H1 (cell line): ENCODE measurements at regions not wholly inside any gene's neighbourhood (a gene's known extent, or its start where the extent isn't known, plus 50 kb on each side); places are given as distances from the start of the nearest gene placed in this dataset.

Experiments used
- CTCF ChIA-PET: fragments of 300-600 bp; sonication (Branson Sonifier 250); formaldehyde crosslinking; loops from one replicate; lab custom pipeline; 2021; ENCODE audit not compliant: partially characterized antibody; lab: Charles Lee
- POLR2A ChIA-PET: fragments of 300-600 bp; sonication (Branson Sonifier 250); formaldehyde crosslinking; loops from one replicate; lab custom pipeline; 2021; ENCODE audit warnings: inconsistent platforms; ENCODE audit not compliant: partially characterized antibody; lab: Charles Lee
- DNase-seq, 2 experiments: peaks; one replicate each; pipeline versions ENCODE4 v3.0.0 to v3.0.0-alpha.2; 2010 to 2022; ENCODE audit warnings: low spot score in 2 of 2, low read depth in 1 of 2, mixed read lengths in 1 of 2
- FAIRE-seq: peaks from 2 replicates; lab custom pipeline; 2011; peaks lifted over from hg19 to GRCh38; lab: Jason Lieb, UNC
- H2AFZ ChIP-seq: 2 replicates; pipeline ENCODE4 v1.8.1; 2012; ENCODE audit warnings: low read length, inconsistent platforms
- H2AK5ac ChIP-seq: 2 replicates; pipeline ENCODE4 v1.6.1; 2013; ENCODE audit warnings: low read depth, low read length
- H2BK120ac ChIP-seq: replicated peaks from 2 replicates; pipeline ENCODE3; 2013; ENCODE audit warnings: low read depth, low read length, inconsistent platforms
- H2BK12ac ChIP-seq: 2 replicates; pipeline ENCODE4 v1.6.1; 2013; ENCODE audit warnings: low read depth, low read length
- H2BK15ac ChIP-seq: 2 replicates; pipeline ENCODE4 v1.6.1; 2013; ENCODE audit warnings: low read length
- H2BK20ac ChIP-seq: 2 replicates; pipeline ENCODE4 v1.6.1; 2013; ENCODE audit warnings: low read length
- H2BK5ac ChIP-seq: 2 replicates; pipeline ENCODE4 v1.6.1; 2013; ENCODE audit warnings: low read depth, low read length
- H3K14ac ChIP-seq: 2 replicates; pipeline ENCODE4 v1.6.1; 2013; ENCODE audit warnings: inconsistent platforms; ENCODE audit not compliant: insufficient read length
- H3K18ac ChIP-seq: 2 replicates; pipeline ENCODE4 v1.6.1; 2013; ENCODE audit warnings: low read length; ENCODE audit errors: extremely low read depth
- H3K23ac ChIP-seq: 2 replicates; pipeline ENCODE4 v1.6.1; 2013; ENCODE audit warnings: inconsistent platforms; ENCODE audit not compliant: insufficient read length
- H3K23me2 ChIP-seq: 2 replicates; pipeline ENCODE4 v1.6.1; 2013; ENCODE audit warnings: low read depth, low read length
- H3K27ac ChIP-seq: 2 replicates; pipeline ENCODE4 v1.6.1; 2011; ENCODE audit warnings: low read depth, low read length, inconsistent platforms
- H3K27me3 ChIP-seq, 4 experiments: replicated peaks in 1 of 4; 1 replicate in 1 of 4; 2 replicates in 3 of 4; pipeline versions ENCODE4 v1.6.1 to v1.8.1; 2011 to 2013; ENCODE audit warnings: low read length in 3 of 4, mild to moderate bottlenecking in 3 of 4, inconsistent platforms in 2 of 4, mixed read lengths in 2 of 4, moderate library complexity in 1 of 4; ENCODE audit not compliant: control insufficient read depth in 3 of 4, insufficient read depth in 3 of 4; ENCODE audit errors: extremely low read depth in 1 of 4
- H3K36me3 ChIP-seq, 4 experiments: 2 replicates each; pipeline versions ENCODE4 v1.6.1 to v1.8.1; 2011 to 2013; ENCODE audit warnings: mild to moderate bottlenecking in 4 of 4, low read length in 3 of 4, moderate library complexity in 2 of 4, control low read depth in 1 of 4, inconsistent platforms in 1 of 4; ENCODE audit not compliant: insufficient read depth in 4 of 4, control insufficient read depth in 2 of 4
- H3K4ac ChIP-seq: replicated peaks from 2 replicates; pipeline ENCODE3; 2013; ENCODE audit warnings: low read length, low read depth, mixed read lengths, inconsistent platforms; ENCODE audit not compliant: insufficient read length
- H3K4me1 ChIP-seq, 4 experiments: replicated peaks in 1 of 4; 1 replicate in 1 of 4; 2 replicates in 3 of 4; pipeline versions ENCODE4 v1.6.1 to v1.8.1; 2011 to 2013; ENCODE audit warnings: low read length in 3 of 4, inconsistent platforms in 2 of 4, mixed read lengths in 1 of 4; ENCODE audit not compliant: insufficient read depth in 4 of 4, control insufficient read depth in 3 of 4
- H3K4me2 ChIP-seq, 2 experiments: 2 replicates each; pipeline versions ENCODE4 v1.6.1 to v1.8.1; 2011 to 2013; ENCODE audit warnings: low read depth in 2 of 2, low read length in 2 of 2, control low read depth in 1 of 2, inconsistent platforms in 1 of 2, mild to moderate bottlenecking in 1 of 2; ENCODE audit not compliant: insufficient read depth in 1 of 2
- H3K4me3 ChIP-seq, 4 experiments: fragments of 200-600, 300-600 bp in 1 of 4; sonication (generic), shearing (Covaris generic), sonication (Bioruptor Twin) in 1 of 4; 2 replicates each; pipeline versions ENCODE4 v1.5.1 to v1.8.1; 2011 to 2016; ENCODE audit warnings: low read length in 4 of 4, low read depth in 3 of 4, control low read depth in 2 of 4, inconsistent platforms in 2 of 4, mild to moderate bottlenecking in 2 of 4, mixed read lengths in 1 of 4, moderate library complexity in 1 of 4; ENCODE audit not compliant: insufficient read depth in 2 of 4; ENCODE audit errors: extremely low read depth in 1 of 4
- H3K56ac ChIP-seq: replicated peaks from 2 replicates; pipeline ENCODE3; 2013; ENCODE audit warnings: low read depth, mild to moderate bottlenecking, mixed read lengths, low read length, inconsistent platforms; ENCODE audit not compliant: insufficient read length
- H3K79me1 ChIP-seq: 2 replicates; pipeline ENCODE4 v1.6.1; 2013; ENCODE audit warnings: low read depth, low read length, control low read depth
- H3K79me2 ChIP-seq, 2 experiments: 2 replicates each; pipeline versions ENCODE4 v1.6.1 to v1.8.1; 2012 to 2013; ENCODE audit warnings: low read length in 2 of 2, mild to moderate bottlenecking in 2 of 2, inconsistent platforms in 1 of 2; ENCODE audit not compliant: insufficient read depth in 2 of 2, control insufficient read depth in 1 of 2
- H3K9ac ChIP-seq, 4 experiments: replicated peaks in 1 of 4; 1 replicate in 1 of 4; 2 replicates in 3 of 4; pipeline versions ENCODE4 v1.6.1 to v1.8.1; 2011 to 2013; ENCODE audit warnings: low read depth in 3 of 4, low read length in 3 of 4, control low read depth in 2 of 4, mild to moderate bottlenecking in 2 of 4, moderate library complexity in 2 of 4, inconsistent platforms in 1 of 4; ENCODE audit errors: extremely low read depth in 1 of 4
- H3K9me3 ChIP-seq, 2 experiments: 2 replicates each; pipeline versions ENCODE4 v1.6.1 to v1.8.1; 2012 to 2013; ENCODE audit warnings: mild to moderate bottlenecking in 2 of 2, moderate library complexity in 2 of 2, control low read depth in 1 of 2, inconsistent platforms in 1 of 2, low read depth in 1 of 2, low read length in 1 of 2, mixed read lengths in 1 of 2; ENCODE audit not compliant: insufficient read depth in 2 of 2
- H4K20me1 ChIP-seq, 2 experiments: replicated peaks in 1 of 2; 2 replicates each; pipeline versions ENCODE3 to v1.8.1; 2011 to 2013; ENCODE audit warnings: inconsistent platforms in 2 of 2, low read length in 2 of 2, mild to moderate bottlenecking in 1 of 2; ENCODE audit not compliant: insufficient read depth in 2 of 2, control insufficient read depth in 1 of 2
- H4K5ac ChIP-seq: 2 replicates; pipeline ENCODE4 v1.6.1; 2013; ENCODE audit warnings: low read length, low read depth, mixed read lengths, inconsistent platforms; ENCODE audit not compliant: insufficient read length
- H4K8ac ChIP-seq: 2 replicates; pipeline ENCODE4 v1.8.0; 2013; ENCODE audit warnings: mild to moderate bottlenecking, moderate library complexity, low read length, inconsistent platforms; ENCODE audit not compliant: insufficient read depth; ENCODE audit errors: extremely low read depth
- H4K91ac ChIP-seq: replicated peaks from 2 replicates; pipeline ENCODE3; 2013; ENCODE audit warnings: low read length, mixed read lengths, inconsistent platforms; ENCODE audit not compliant: insufficient read length
- CHD1 ChIP-seq: IDR thresholded peaks from 2 replicates; pipeline ENCODE4 v1.6.1; 2012; ENCODE audit warnings: low read depth, low read length, improper control_type of control experiment
- CHD2 ChIP-seq: IDR thresholded peaks from 2 replicates; pipeline ENCODE4 v1.6.1; 2012; ENCODE audit warnings: low read length, improper control_type of control experiment
- CREB1 ChIP-seq: IDR thresholded peaks from 2 replicates; pipeline ENCODE4 v1.6.1; 2012; ENCODE audit warnings: inconsistent platforms
- FOSL1 ChIP-seq: IDR thresholded peaks from 2 replicates; pipeline ENCODE4 v1.6.1; 2011; ENCODE audit warnings: mild to moderate bottlenecking, low read depth, low read length, moderate library complexity; ENCODE audit not compliant: insufficient read depth
- SP4 ChIP-seq: IDR thresholded peaks from 2 replicates; pipeline ENCODE4 v1.6.1; 2012; ENCODE audit warnings: low read length, inconsistent platforms
- TAF1 ChIP-seq: IDR thresholded peaks from 2 replicates; pipeline ENCODE4 v1.6.1; 2011; ENCODE audit warnings: mild to moderate bottlenecking, low read depth, low read length
- TEAD4 ChIP-seq: IDR thresholded peaks from 2 replicates; pipeline ENCODE4 v1.6.1; 2012; ENCODE audit warnings: low read depth, low read length, inconsistent platforms, mixed read lengths
- USF2 ChIP-seq: IDR thresholded peaks from 2 replicates; pipeline ENCODE4 v1.6.1; 2011; ENCODE audit warnings: low read length, improper control_type of control experiment
- WGBS, 2 experiments: shearing (Covaris generic) in 1 of 2; methylation state at CpG; one replicate each; pipeline versions ENCODE4 v1.1.6 to v1.1.7; 2013 to 2015; ENCODE audit warnings: low lambda C conversion rate in 2 of 2, mixed read lengths in 2 of 2, inconsistent platforms in 1 of 2, low coverage in 1 of 2, missing lambda C conversion rate in 1 of 2; ENCODE audit not compliant: insufficient replicate concordance in 2 of 2, insufficient coverage in 1 of 2, insufficient read length in 1 of 2; ENCODE audit errors: extremely low coverage in 1 of 2, missing lambda C conversion rate in 1 of 2; 5-methylcytosine and 5-hydroxymethylcytosine counted together
- TF ChIP-seq, protein P1 (sequence below): IDR thresholded peaks from 2 replicates; pipeline ENCODE4 v1.6.1; 2011; ENCODE audit warnings: low read depth, mild to moderate bottlenecking, low read length; ENCODE audit not compliant: insufficient read depth
- TF ChIP-seq, protein P2 (sequence below): IDR thresholded peaks from 2 replicates; pipeline ENCODE4 v1.6.1; 2012; ENCODE audit warnings: low read length, inconsistent platforms

DNA sequence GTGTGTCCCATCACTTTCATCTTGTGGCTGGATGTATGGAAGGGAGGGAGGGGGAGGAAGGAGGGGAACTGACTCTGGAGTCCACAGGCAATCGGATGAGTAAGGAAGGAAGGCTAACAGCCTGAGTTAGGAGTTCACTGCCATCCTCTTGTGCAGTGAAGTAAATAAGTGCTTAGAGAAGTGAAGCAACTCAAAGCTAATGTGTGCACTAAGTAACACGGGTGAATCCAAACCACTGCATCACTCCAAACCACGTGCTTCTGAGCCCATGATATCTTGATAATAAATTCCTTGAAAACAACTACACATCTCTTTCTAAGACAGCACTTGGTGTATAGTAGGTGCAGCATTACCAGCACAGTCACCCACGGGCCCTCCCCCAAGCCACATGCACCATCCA lies 69.6 kb upstream of the OLFM1 start:
- no peak overlapping the region for H3K9ac ChIP-seq
- no peaks in the 10 kb centered on the region for H4K20me1 ChIP-seq
- ChIA-PET CTCF (no interaction called here), POLR2A (no interaction called here)
- no peaks in the 10 kb centered on the region for H3K9me3 ChIP-seq
- H2BK15ac ChIP-seq, result no peak overlapping the region
- FAIRE-seq, result no peak
- DNase-seq, result no peak
- H4K8ac ChIP-seq, result no peak overlapping the region
- H2BK120ac ChIP-seq, result no peak overlapping the region
- H4K91ac ChIP-seq, result no peak overlapping the region
- H3K4me1 ChIP-seq, result peaks cover 0 to 6% (median 2%) of the 10 kb centered on the region in 4 experiments; a peak in 4 of 7 replicates
- no peaks in the 10 kb centered on the region for H3K27me3 ChIP-seq
- no peak overlapping the region for H3K4ac ChIP-seq
- H3K4me2 ChIP-seq, result no peak overlapping the region
- no peak overlapping the region for H2AFZ ChIP-seq
- no peak overlapping the region for H3K4me3 ChIP-seq
- H2BK12ac ChIP-seq, result no peak overlapping the region
- H3K56ac ChIP-seq, result no peak overlapping the region
- no peak overlapping the region for H3K27ac ChIP-seq
- H3K79me1 ChIP-seq, result no peaks in the 10 kb centered on the region
- no peak overlapping the region for H2AK5ac ChIP-seq
- H3K36me3 ChIP-seq, result no peaks in the 10 kb centered on the region
- no peaks in the 10 kb centered on the region for H3K79me2 ChIP-seq
- no peak overlapping the region for H3K23ac ChIP-seq
- no peak overlapping the region for H3K14ac ChIP-seq
- no peak for TF ChIP-seq TAF1
- no peak for TF ChIP-seq CHD1
- TF ChIP-seq, protein P1, sequence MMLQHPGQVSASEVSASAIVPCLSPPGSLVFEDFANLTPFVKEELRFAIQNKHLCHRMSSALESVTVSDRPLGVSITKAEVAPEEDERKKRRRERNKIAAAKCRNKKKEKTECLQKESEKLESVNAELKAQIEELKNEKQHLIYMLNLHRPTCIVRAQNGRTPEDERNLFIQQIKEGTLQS, result no peak
- TF ChIP-seq, protein P2, sequence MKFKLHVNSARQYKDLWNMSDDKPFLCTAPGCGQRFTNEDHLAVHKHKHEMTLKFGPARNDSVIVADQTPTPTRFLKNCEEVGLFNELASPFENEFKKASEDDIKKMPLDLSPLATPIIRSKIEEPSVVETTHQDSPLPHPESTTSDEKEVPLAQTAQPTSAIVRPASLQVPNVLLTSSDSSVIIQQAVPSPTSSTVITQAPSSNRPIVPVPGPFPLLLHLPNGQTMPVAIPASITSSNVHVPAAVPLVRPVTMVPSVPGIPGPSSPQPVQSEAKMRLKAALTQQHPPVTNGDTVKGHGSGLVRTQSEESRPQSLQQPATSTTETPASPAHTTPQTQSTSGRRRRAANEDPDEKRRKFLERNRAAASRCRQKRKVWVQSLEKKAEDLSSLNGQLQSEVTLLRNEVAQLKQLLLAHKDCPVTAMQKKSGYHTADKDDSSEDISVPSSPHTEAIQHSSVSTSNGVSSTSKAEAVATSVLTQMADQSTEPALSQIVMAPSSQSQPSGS, result no peak
- no peak for TF ChIP-seq USF2
- no peak for TF ChIP-seq SP4
- no peak for TF ChIP-seq CHD2
- no peak for TF ChIP-seq CREB1
- no peak for TF ChIP-seq FOSL1
- no peak for TF ChIP-seq TEAD4
- no peak overlapping the region for H2BK20ac ChIP-seq
- H3K23me2 ChIP-seq, result no peaks in the 10 kb centered on the region
- no peak overlapping the region for H4K5ac ChIP-seq
- 92% methylated on average over 4 of the region's 4 CpGs; no CpG with 5 or more reads in 1 of the 2 experiments for WGBS, 2 experiments
- H3K18ac ChIP-seq, result no peak overlapping the region
- no peak overlapping the region for H2BK5ac ChIP-seq
